Inflammatory macrophage treated with lipopolysaccharide for 1 hour (primary cell): ENCODE measurements at regions not wholly inside any gene's neighbourhood (a gene's known extent, or its start where the extent isn't known, plus 50 kb on each side); places are given as distances from the start of the nearest gene placed in this dataset.
"Not testable (repeated sequence)": the region's sequence is repeated elsewhere in the genome, so short reads cannot be mapped to it uniquely, and the experiment has no call there.

Experiments used
- DNase-seq, 2 donors: peaks; one replicate each; pipeline ENCODE4 v3.0.0-alpha.2; 2020 to 2022

DNA sequence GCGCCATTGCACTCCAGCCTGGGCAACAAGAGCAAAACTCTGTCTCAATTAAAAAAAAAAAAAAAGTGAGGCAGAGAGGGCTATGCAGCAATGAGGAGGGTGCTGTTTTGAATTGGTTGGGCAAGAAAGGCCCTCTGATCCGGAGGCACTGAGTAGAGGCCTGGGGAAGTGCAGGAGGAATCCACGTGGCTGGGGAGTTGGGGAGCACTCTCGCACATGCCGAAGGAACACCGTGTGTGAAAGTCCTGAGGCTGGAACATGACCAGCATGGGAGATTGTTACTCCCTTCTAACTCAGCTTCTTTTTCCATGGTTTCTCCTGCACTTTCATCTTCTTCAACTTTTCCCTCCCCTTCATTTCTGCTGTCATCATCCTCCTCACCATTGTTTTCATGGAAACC, 347.9 kb upstream of the HS6ST1 start:
- DNase-seq: no peak

DNA sequence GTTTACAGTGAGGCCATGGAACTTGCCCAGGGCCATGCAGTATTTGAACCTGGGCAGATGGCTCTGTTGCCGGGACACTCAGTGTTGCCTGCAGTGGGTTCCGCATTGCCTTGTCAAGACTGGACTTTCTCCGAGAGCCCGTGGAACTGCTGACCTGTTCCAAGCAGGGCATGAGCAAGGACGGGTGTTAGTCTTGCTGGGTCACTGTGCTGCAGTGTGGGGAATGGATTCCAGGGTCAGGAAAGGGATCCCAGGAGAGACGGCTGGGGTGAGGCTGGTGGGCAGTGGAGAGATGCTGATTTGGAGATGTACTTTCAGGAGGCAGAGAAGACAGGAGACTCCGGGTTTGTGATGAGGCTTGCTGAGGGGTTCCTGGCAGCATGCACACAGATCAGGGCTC, 348.7 kb upstream of the HS6ST1 start:
- DNase-seq: no peak

DNA sequence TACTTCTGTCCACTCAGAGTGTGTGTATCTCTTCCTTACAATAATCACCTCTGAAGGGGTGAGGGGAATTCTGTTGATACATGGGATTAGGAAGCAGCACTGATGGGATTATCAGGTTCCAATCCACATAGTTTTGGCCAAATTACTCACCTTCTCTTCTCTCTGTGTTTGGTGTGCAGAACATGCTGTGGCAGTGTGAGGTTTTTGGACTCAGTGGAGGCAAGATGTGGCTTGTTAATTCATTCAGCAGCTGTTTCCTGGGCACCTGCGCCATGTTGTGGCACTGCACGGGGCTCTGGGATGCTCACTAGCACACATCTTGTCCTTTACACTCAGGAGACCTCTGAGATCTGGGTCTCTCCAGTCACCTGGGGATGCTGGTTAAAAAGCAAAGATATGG, 350.3 kb upstream of the HS6ST1 start:
- no peak for DNase-seq

DNA sequence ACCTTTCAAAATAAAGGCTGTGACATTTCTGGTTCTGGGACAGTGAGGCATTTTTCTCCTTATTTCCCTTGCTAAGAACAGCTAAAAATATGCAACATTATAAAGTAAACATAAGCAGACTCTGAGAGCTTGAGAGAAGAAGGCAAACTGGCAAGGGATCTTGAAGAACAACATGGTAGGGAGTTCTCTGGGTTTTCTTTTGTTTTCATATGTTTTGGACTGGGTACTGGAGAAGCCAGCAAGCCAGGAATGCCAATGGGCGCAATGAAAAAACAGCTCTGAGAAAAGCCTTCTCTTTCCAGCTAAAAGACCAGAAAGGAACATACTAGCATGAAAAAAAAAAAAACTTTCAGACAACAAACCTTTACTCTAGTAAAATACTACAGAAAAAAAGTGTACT, 351.4 kb upstream of the HS6ST1 start:
- no peak for DNase-seq

DNA sequence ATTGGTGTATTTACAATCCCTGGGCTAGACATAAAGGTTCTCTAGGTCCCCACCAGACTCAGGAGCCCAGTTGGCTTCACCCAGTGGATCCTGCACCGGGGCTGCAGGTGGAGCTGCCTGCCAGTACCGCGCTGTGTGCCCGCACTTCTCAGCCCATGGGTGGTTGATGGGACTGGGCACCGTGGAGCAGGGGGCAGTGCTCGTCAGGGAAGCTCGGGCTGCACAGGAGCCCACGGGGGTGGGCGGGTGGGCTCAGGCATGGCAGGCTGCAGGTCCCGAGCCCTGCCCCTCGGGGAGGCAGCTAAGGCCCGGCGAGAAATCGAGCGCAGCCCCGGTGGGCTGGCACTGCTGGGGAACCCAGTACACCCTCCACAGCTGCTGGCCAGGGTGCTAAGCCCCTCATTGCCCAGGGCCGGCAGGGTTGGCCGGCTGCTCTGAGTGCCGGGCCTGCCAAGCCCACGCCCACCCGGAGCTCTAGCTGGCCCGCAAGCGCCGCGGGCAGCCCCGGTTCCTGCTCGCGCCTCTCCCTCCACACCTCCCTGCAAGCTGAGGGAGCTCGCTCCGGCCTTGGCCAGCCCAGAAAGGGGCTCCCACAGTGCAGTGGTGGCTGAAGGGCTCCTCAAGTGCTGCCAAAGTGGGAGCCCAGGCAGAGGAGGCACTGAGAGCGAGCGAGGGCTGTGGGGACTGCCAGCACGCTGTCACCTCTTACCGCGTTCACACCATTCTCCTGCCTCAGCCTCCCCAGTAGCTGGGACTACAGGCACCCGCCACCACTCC, 353.5 kb upstream of the HS6ST1 start:
- not testable (repeated sequence) for DNase-seq

DNA sequence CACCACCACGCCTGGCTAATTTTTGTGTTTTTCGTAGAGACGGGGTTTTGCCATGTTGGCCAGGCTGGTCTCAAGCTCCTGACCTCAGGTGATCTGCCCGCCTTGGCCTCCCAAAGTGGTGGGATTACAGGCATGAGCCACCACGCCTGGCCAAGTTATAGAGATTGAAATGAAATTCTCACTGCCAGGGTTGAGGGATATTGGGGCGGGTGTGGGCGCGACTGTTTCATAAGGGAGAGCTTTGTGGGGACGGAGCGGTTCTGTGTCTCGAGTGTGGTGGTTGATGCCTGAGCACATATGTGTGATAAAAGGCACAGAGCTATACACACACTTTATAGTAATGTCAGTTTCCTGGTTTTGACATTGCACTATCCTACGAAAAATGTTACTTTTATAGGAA, 361.0 kb upstream of the HS6ST1 start:
- DNase-seq: not testable (repeated sequence)

DNA sequence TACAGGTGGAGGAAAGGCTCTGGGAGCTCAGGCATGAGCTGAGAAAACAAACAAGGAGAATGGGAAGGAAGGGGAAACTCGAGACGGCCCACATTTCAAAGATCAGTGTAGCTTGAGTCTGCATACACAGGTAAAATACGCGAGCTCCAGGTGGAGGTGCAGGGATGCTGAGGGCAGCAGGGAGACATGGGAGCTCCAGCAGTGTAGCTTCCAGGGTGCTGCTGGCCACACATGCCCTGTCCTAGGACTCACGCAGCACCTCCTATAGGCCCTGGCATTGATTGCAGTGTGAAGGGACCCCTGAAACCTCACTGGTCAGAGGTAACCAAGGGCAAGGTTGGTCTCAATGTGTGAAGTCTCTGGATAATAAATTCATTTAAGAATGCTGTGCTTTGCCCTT, 362.8 kb upstream of the HS6ST1 start:
- no peak for DNase-seq

DNA sequence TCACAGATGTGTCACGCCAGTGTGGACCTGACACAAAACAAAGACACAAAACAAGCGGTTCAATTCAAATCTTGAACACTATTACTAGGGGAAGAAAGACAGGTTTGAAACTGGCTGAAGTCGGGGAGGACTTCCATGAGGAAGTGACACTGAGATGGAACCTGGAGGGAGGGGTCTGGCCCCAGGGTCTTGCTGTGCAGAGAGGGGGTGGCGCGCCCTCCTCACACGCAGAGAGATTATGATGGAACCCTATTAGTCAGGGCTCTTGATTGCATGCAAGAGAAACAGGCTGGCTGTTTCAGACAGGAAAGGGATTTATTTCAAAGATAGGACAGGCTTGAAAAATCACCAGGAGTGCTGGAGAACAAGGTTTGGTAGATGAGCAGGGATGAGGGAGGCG, 363.6 kb upstream of the HS6ST1 start:
- DNase-seq: no peak

DNA sequence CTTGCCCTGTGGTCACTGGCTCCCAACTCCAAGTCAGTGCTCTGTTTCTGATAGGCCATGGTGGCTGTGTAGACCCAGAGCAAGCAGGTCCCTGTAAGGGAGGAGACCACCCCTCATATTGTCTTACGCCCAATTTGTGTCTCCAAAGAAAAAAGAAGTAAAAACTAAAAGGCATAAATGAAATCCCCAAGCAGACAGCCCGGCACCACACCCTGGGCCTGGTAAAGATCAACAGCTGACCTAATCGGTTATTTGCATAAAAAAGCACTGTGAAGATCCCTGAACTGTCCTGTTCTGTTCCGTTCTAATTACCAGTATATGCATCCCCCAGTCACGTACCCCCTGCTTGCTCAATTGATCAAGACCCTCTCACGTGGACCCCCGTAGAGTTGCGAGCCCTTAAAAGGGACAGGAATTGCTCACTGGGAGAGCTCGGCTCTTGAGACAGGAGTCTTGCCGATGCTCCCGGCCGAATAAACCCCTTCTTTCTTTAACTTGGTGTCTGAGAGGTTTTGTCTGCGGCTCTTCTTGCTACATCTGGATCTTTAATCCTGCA, 364.1 kb upstream of the HS6ST1 start:
- no peak for DNase-seq

DNA sequence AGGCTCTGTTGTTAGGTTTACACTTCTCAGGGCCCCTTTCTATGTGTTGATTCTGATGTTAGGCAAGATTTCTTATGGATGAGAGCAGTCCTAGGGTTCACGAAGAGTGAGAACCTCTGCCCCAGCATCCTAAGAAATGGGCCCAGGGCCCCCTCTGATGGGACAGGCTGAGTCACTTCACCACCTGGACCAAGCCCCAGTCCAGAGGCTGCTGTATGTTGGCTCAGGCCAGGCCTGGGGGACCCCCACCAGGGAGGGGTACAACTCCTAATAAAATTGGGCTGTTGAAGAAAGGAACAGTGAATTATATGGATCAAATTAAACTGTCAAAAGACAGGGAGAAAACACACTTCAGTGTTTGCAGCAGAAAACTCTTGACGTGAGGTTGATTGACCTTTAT, 365.9 kb upstream of the HS6ST1 start:
- no peak for DNase-seq

DNA sequence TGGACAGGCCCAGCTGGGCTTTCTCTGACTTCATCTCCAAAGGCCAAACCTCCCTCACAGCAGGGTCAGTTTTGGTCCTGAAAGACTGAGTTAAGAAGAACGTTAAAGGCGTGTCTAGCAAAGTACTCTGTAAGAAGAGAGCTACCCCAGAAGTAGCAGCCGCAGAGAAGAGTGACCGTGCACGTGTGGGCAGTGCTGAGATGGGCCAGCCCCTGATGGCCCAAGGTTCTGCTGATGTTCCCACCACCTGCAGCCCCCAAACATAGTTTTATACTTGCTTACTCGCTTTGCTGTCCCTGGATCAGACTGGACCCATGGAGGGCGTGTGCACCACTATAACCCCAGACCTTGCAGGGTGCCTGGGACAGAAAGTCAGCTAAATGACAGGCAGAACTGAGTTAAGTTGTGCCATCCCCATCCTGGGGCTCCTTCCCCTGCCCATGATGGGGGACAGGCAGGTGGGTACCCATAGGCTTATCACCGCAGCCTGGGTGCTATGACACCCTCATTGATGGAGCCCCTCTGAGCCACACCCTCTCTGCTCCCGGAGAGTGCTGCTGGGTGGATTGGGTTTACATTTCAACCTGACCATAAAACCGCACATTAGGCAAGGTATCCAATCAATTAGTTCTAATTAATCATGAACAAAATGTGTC, 367.3 kb upstream of the HS6ST1 start:
- no peak for DNase-seq

DNA sequence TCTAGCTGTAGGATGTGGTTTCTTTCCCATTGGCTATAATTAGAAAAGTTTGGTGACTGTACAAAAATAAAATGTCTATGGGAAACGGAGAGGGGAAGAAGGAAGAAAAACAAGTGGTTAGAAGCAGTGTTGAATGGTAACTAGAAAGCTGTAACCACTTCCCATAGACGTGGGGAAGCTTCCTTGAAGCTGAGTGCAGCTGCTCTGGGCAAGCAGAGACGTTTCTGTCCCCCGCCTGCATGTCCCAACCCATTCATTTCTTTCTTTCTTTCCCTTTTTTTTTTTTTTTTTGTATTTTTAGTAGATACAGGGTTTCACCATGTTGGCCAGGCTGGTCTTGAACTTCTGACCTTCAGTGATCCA, 367.8 kb upstream of the HS6ST1 start:
- peak; percentile 28 to 43 for DNase-seq

DNA sequence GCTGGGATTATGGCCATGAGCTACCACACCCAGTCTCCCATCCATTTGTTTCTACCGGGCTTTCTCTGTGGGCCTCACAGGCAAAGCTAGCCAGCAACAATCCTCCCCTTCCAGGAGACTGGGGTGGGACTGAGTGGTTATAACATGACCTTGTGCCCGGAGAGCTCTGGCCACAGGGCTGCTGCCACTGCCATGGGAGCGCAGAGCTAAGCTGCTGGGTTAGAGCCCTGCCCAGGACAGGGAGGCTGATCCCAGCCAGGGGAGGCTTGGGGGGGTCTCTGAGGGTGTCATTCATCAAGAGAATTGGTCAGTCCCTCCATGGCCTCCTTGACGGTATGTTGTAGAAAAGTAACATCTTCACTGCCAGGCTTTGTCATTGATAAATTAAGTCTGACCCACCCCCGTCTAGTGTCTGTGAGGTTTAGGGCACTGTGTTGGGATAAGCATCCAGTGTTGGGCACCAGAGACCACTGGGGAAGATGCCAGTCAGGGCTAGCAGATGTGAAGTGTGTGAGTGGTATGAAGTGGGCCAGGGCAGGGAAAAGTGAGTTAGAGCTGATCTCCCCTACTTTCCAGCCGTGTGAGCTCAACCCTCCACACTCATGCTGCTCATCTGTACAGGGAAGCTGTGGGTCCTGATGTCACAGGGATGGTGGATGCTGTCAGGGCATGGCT, 368.4 kb upstream of the HS6ST1 start:
- DNase-seq: no peak

DNA sequence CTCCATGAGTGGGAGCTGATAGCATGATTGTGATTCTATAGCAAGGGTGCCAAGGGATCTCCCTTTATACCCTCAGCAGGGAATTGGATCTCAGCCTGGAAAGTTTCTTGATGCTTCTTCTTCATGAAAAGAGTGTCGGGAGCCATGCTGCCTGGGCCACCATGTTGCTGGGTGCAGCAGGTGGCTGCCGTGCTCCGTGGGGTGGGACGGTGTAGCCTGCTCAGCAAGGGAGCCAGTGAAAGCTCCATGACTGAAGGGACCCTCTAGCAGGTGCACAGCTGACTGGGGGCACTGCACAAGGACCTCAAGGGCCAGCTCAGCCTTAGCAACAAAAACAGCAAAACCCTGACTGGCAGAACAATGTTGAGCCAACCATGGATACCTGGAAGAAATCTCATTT, 368.9 kb upstream of the HS6ST1 start:
- no peak for DNase-seq

DNA sequence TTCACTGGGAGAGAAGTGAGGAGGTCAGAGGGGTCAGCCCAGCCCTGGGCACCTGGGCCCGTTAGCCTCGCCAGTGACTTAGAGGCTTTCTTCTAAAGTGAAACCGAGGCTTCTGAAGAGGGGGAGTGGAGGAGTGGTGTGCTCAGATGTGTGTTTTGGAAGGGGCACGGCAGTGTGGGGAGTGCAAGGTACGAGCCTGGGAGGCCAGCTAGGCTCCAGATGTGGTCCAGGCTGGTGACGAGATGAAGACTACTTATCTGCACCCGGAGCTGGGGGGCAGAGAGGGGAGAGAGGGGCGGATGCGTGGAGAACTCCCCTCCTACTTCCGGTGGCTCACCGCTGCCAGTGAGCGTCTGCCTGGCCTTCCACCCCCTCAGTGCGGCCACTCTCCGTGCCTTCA, 371.3 kb upstream of the HS6ST1 start:
- DNase-seq: no peak

DNA sequence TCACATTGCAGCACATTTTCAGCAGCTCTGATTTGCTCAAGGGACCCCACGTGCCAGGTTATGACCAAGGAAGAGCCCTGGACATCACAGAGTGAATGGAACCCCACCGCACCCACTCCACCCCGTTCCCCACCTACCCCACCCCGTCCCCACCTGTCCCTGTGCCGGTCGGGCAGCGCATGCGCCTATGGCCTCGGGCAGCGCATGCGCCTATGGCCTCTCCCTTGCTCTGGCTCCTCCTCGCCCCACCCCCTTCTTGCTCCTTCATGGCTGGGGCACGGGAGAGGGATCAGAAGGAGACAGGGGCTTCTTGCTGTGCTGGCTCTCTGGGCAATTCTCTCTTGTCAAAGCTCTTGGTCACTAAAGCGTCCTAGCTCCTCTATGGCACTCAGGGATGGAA, 371.8 kb upstream of the HS6ST1 start:
- no peak for DNase-seq

DNA sequence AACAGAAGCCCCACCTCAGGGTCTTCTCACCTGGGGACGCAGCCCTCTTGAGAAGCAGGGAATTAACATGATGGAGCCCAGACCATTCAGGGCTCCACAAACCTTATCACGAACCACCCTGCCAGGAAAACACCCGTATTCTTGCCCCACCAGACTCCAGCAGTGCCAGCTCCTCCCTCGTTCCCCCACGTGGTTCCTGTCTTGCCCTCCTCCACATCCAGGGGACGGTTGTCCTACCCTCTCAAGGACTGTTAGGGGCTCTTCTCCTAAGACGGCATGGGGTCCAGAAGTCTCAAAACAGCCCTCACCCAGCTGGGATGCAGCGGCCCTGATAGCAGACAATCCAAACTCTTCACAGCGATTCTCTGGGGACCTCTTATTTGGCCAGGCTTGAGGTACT, 372.2 kb upstream of the HS6ST1 start:
- DNase-seq: no peak

DNA sequence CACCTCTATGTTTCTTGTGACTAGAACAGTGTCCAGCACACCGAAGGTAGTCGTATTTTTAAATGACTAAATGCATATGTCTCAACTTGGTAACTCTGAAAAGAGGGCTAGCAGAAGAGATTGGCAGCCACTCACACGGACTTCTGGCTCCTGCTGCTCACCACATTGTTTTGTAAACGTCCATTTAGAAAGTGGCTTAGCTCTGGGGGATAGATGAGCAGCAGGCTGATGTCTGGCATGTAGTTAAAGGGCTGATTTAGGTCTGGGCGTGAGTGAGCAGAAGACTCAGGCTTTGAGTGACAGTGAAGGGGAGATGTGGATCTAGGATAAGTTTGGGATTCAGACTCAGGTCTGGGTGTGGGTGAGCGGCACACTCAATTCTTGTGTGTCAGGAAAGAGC, 372.9 kb upstream of the HS6ST1 start:
- no peak for DNase-seq

DNA sequence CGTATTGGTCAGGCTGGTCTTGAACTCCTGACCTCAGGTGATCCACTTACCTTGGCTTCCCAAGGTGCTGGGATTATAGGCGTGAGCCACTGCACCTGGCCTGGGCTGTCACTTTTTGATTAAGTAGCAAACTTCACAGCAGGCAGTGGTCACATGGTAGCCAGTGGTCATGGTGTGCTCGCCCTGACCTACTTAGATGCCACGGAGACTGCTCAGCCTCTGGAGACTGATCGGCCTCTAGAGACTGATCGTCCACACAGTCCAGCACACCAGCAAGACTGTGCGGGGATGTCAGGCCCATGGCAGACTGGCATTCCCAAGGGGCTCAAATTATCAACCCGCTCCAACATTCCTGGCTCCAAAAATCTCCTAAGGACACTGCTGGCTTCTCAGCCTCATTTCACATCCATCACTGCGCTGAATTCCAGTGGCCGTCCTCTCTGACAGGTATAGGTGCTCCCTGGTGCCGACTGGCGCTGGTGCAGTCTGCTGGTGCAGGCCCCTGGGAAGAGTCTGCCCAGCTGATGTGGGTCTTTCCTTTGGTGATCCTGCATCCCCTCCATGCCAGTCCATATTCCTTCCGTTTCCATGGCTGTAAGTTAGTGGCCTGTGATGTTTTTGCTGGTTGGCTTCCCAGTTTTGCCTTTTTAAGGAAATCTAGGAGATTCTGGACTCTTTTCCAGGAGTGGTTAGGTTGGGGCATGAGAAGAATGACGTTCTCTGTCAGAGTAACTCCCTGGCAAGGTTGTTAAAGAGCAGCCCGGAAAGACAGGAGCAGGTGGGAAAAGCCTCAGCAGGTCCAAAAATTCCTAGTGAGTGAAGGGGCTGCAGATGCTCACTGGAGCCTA, 374.5 kb upstream of the HS6ST1 start:
- DNase-seq: no peak

DNA sequence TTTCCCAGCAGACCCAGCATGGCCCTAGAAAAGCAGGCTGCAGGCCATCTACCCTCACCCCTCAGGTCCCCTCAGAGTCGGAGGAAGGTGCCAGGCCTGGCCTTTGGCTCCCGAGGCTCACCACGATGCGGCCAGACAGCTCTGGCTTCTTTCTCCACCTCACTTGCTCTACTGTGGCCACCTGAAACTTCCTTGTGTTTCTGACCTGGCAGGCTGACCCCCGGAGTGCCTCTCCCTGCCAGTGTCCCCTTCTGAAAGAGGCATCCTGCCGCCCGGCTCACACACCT, 375.0 kb upstream of the HS6ST1 start:
- DNase-seq: no peak

DNA sequence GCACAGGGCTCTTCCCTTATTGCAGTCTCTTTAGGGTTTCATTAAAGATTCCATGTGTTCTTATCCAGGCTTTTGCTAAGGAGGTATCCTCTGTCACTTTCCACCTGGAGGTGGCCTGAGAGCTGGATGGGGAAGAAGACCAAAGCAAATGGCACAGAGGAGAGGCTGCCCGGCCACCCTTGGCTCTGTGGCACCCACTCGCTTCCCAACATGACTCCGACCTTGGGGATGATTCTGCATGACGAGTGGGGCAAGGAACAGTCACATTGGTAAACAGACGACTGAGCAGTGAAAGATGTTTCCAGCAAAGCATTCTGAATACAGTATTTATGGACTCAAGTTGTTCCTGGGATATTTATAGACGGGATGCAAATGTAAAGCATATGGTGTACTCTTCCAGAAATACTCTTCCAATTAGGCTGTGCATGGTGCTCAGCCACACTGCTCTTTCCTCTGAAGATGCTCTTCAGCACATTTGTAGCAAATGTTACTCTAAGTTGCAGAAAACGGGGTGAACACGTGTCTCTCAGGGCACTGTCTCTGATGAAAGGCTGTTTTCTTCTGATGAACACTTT, 377.1 kb upstream of the HS6ST1 start:
- DNase-seq: no peak

DNA sequence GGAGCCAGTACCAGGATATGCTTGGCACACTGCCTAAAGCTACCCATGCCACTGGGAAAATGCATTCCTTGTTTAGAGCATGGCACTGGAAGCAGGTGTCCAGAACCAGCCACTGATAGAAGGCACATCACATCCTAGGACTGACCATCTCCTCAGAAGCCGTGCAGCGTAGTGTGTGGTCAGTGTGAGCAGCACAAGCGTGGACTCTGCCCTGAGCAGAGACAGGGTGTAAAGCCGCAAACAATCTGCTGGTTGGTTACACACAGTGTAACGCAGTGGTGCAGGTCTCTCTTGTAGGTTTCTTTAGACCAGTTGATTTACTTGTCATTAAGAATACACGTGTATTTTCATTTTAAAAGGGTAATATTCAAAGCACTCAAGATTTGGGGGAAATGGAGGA, 377.8 kb upstream of the HS6ST1 start:
- DNase-seq: no peak

DNA sequence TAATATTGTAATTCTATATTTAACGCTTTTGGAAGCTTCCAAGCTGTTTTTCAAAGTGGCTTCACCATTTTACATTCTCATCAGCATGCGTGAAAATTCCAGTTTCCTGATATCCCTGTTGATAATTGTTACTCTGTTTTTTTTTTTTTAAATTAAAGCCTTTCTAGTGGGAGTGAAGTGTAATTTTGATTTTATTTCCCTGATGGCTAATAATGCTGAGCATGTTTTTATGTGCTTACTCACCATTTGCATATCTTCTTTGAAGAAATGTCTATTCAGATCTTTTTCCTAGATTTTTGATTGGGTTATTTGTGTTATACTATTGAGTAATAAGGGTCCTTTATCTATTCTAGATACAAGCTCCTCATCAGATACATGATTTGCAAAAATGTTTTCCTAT, 382.8 kb upstream of the HS6ST1 start:
- no peak for DNase-seq
